GM21528 (cell line): ENCODE measurements at regions not wholly inside any gene's neighbourhood (a gene's known extent, or its start where the extent isn't known, plus 50 kb on each side); places are given as distances from the start of the nearest gene placed in this dataset.

Experiments
- ATAC-seq: cut with Tn5 transposase; IDR thresholded peaks from one replicate; pipeline ENCODE4 v1.9.1; 2021; ENCODE audit warnings: mild to moderate bottlenecking, moderate library complexity; ENCODE audit not compliant: unreplicated experiment, low FRiP score

DNA sequence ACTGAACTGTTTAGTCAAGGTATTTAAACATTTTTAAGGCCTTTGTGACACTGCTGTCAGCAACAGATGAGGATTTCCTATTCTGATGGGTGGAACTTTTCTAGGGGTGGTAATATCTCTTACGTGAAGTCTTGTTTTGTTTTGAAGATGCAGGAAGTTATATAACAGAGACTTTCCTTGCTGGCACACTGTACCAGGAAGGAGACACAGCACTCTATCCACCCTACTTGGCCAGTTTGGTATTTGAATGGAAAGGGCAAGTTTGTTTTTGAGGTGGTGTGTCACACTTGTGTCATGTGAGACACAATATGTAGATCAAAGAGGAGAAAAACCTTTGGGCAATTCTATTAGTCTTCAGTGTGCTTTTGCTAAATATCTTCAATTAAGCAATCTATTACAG, 51.6 kb upstream of the SRP54 start:
- peak; percentile 47 for ATAC-seq

DNA sequence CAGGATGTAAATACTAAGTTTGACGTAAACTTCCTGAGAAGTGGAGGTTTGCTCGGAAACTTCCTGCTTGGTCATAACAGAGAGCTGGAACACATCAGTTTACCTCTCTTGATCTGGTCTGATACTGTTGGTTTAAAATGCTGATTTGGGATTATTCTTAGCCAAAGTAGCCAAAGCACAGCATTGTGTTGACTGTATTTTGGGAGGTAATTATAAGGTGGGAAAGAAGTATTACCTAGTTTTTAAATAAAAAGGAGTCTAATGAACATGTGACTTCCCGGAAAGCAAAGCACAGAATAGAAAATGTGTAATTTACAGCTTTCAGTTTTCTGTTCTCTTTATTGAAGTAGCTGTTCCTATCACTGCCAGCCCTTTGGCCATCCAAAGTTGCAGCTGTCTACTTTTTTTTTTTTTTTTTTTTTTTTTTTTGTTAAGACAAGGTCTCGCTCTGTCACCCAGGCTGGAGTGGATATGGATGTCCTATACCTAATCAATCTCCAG, 52.2 kb upstream of the SRP54 start:
- peak; percentile 71 for ATAC-seq

DNA sequence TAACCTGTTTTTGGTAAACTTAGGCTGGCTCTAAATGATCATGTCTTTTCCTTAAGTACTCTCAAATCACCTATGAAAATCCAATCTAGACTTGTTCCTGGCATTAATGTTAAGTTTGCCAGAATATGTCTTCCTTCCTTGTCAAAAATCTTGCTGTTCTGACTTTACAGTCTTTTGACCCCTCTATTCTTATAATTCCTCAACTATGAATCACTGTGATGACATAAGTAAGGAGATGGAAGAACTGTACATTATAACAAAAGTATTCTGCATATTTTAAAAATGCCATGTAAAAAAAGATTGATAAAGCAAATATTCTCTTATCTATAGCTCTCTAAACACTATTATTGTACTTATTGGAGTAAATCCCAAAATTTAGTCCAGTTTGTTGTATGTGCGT, 51.4 kb upstream of the BAZ1A start:
- no peak for ATAC-seq
